ENCODE measurements at regions not wholly inside any gene's neighbourhood (a gene's known extent, or its start where the extent isn't known, plus 50 kb on each side); places are given as distances from the start of the nearest gene placed in this dataset.

DNA sequence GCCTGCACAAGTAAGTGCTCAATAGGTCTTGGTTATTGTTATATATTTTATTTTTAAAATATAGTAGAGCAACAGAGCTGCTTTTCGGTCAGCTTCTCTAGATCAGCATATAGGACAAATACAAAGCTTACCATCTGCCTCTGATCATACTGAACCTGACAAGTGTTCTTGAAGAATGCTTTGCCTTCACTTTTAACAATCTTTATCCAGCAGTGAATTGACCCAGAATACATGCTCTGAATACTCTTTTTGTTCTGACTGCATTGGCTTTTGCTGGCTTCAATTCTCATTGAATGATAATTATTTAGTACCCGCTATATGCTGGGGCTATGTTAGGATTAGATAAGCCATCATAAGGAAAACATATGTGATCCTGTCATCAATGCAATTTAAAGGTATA is 137.8 kb downstream of the DHRS2 start:
- TF ChIP-seq POLR2A (IDR thresholded peaks at IDR 0.05; ENCODE audit: low read depth, low read length) (no peak), NFE2L2 (IDR thresholded peaks at IDR 0.05; ENCODE audit: low read depth, low read length) (no peak), RCOR1 (IDR thresholded peaks at IDR 0.05; ENCODE audit: insufficient replicate concordance, low read length) (no peak), CHD1 (IDR thresholded peaks at IDR 0.05; ENCODE audit: low read depth, low read length) (no peak), ELK1 (IDR thresholded peaks at IDR 0.05; ENCODE audit: borderline replicate concordance, low read depth, low read length) (no peak), RFX5 (IDR thresholded peaks at IDR 0.05; ENCODE audit: low read depth, low read length) (no peak), BHLHE40 (IDR thresholded peaks at IDR 0.05; ENCODE audit: low read depth, low read length) (no peak), RAD21 (IDR thresholded peaks at IDR 0.05; ENCODE audit: low read length) (no peak), MXI1 (IDR thresholded peaks at IDR 0.05; ENCODE audit: borderline replicate concordance, low read depth, low read length) (no peak), CEBPB (IDR thresholded peaks at IDR 0.05; ENCODE audit: low read depth, low read length) (no peak)
- TF ChIP-seq, protein P1, sequence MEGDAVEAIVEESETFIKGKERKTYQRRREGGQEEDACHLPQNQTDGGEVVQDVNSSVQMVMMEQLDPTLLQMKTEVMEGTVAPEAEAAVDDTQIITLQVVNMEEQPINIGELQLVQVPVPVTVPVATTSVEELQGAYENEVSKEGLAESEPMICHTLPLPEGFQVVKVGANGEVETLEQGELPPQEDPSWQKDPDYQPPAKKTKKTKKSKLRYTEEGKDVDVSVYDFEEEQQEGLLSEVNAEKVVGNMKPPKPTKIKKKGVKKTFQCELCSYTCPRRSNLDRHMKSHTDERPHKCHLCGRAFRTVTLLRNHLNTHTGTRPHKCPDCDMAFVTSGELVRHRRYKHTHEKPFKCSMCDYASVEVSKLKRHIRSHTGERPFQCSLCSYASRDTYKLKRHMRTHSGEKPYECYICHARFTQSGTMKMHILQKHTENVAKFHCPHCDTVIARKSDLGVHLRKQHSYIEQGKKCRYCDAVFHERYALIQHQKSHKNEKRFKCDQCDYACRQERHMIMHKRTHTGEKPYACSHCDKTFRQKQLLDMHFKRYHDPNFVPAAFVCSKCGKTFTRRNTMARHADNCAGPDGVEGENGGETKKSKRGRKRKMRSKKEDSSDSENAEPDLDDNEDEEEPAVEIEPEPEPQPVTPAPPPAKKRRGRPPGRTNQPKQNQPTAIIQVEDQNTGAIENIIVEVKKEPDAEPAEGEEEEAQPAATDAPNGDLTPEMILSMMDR (conservative IDR thresholded peaks at IDR 0.05; ENCODE audit: low read depth, low read length): no peak
- TF ChIP-seq, protein P2, sequence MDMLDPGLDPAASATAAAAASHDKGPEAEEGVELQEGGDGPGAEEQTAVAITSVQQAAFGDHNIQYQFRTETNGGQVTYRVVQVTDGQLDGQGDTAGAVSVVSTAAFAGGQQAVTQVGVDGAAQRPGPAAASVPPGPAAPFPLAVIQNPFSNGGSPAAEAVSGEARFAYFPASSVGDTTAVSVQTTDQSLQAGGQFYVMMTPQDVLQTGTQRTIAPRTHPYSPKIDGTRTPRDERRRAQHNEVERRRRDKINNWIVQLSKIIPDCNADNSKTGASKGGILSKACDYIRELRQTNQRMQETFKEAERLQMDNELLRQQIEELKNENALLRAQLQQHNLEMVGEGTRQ (IDR thresholded peaks at IDR 0.05; ENCODE audit: low read depth, low read length): no peak

Measured in IMR-90 (cell line).